ENCODE measurements at regions not wholly inside any gene's neighbourhood (a gene's known extent, or its start where the extent isn't known, plus 50 kb on each side); places are given as distances from the start of the nearest gene placed in this dataset.

- no peak for TF ChIP-seq CTCF (IDR thresholded peaks at IDR 0.05; ENCODE audit: extremely low read depth in 1 of 2, insufficient read depth in 1 of 2, low read depth in 1 of 2, low read length in 2 of 2)
- no peak for TF ChIP-seq MAX (IDR thresholded peaks at IDR 0.05; ENCODE audit: insufficient read depth, insufficient read length)
Measured at GRCh38 chr5:2586016-2586715, 165.3 kb downstream of the IRX2 start.

All from endothelial cell of umbilical vein (primary cell).